Activated B cell treated with CpG ODN at 0.5 μM for 24 hours (primary cell): ENCODE measurements at regions not wholly inside any gene's neighbourhood (a gene's known extent, or its start where the extent isn't known, plus 50 kb on each side); places are given as distances from the start of the nearest gene placed in this dataset.
A peak's percentile ranks its signal among the peaks of the same experiment; 100 is the strongest.

Source experiments
- ATAC-seq: fragments of 200-7000 bp; cut with Tn5 transposase; one replicate; pipeline ENCODE4 v1.10.0; 2021; ENCODE audit warnings: low read depth, mild to moderate bottlenecking, moderate library complexity
- CTCF ChIA-PET: fragments of 350-600 bp; sonication (Branson Sonifier 250); formaldehyde crosslinking; loops from one replicate; lab custom pipeline; 2021; ENCODE audit warnings: antibody characterized with exemption; lab: Charles Lee
- POLR2A ChIA-PET: fragments of 350-600 bp; sonication (Branson Sonifier 250); formaldehyde crosslinking; loops from one replicate; lab custom pipeline; 2021; ENCODE audit warnings: antibody characterized with exemption; lab: Charles Lee
- DNase-seq: peaks from one replicate; pipeline ENCODE4 v3.0.0; 2022
- H3K27ac Mint-ChIP-seq: one replicate; pipeline ENCODE4 v1.8.0; 2020; ENCODE audit warnings: mixed read lengths
- H3K27me3 Mint-ChIP-seq: one replicate; pipeline ENCODE4 v1.8.0; 2021; ENCODE audit warnings: mixed read lengths
- H3K36me3 Mint-ChIP-seq: one replicate; pipeline ENCODE4 v1.8.0; 2021; ENCODE audit warnings: low read depth, mixed read lengths
- H3K4me1 Mint-ChIP-seq: one replicate; pipeline ENCODE4 v1.8.0; 2021; ENCODE audit warnings: mixed read lengths
- H3K4me3 Mint-ChIP-seq: one replicate; pipeline ENCODE4 v1.8.0; 2020; ENCODE audit warnings: mild to moderate bottlenecking, mixed read lengths
- H3K9me3 Mint-ChIP-seq: one replicate; pipeline ENCODE4 v1.8.0; 2020; ENCODE audit warnings: mixed read lengths
- CTCF ChIP-seq: fragments of 200-600 bp; IDR thresholded peaks from one replicate; pipeline ENCODE4 v1.8.0; 2022; ENCODE audit warnings: antibody characterized with exemption, mild to moderate bottlenecking
- intact Hi-C: fragments of 100-400 bp; cut with micrococcal nuclease; formaldehyde crosslinking; loops from one replicate; pipeline ENCODE4 v1.15.1; 2024

- no peak for ATAC-seq
- peaks cover 31% of the 10 kb centered on the region for H3K4me1 Mint-ChIP-seq
- TF ChIP-seq CTCF: no peak
- no peaks in the 10 kb centered on the region for H3K36me3 Mint-ChIP-seq
- H3K4me3 Mint-ChIP-seq: no peak overlapping the region
- POLR2A ChIA-PET: no interaction called here
- intact Hi-C loops: no loop called here
- CTCF ChIA-PET: no interaction called here
- H3K27ac Mint-ChIP-seq: no peak overlapping the region
- no peaks in the 10 kb centered on the region for H3K9me3 Mint-ChIP-seq
- H3K27me3 Mint-ChIP-seq: no peaks in the 10 kb centered on the region
- no peak for DNase-seq
Measured at GRCh38 chr2:60301726-60302125, 251.7 kb downstream of the BCL11A start.

GRCh38 chr2:60299179-60299578 is 254.3 kb downstream of the BCL11A start:
- Mint-ChIP-seq H3K4me3 (no peak overlapping the region), H3K4me1 (peaks cover 44% of the 10 kb centered on the region), H3K36me3 (no peaks in the 10 kb centered on the region), H3K27ac (no peak overlapping the region), H3K9me3 (no peaks in the 10 kb centered on the region), H3K27me3 (no peaks in the 10 kb centered on the region)
- ChIA-PET POLR2A (no interaction called here), CTCF (interaction anchor here (0.7 kb wide), 1 partner anchor 147 kb away, joined by 3 read pairs; no protein-coding TSS in a partner anchor)
- intact Hi-C loops: no loop called here
- ATAC-seq (no peak), DNase-seq (no peak)
- no peak for TF ChIP-seq CTCF

GRCh38 chr2:60298006-60298696 is 255.3 kb downstream of the BCL11A start:
- ChIA-PET CTCF (interaction anchor here (1.4 kb wide), 1 partner anchor 252 kb away, joined by 3 read pairs; no protein-coding TSS in a partner anchor), POLR2A (interaction anchor here (1.1 kb wide), 1 partner anchor 9 kb away, joined by 3 read pairs; no protein-coding TSS in a partner anchor)
- no peaks in the 10 kb centered on the region for H3K36me3 Mint-ChIP-seq
- no peaks in the 10 kb centered on the region for H3K9me3 Mint-ChIP-seq
- H3K27ac Mint-ChIP-seq: peak overlapping the region; percentile 9
- H3K4me3 Mint-ChIP-seq: no peak overlapping the region
- H3K27me3 Mint-ChIP-seq: no peaks in the 10 kb centered on the region
- no peak for TF ChIP-seq CTCF
- DNase-seq: no peak
- intact Hi-C loops: no loop called here
- no peak for ATAC-seq
- peaks cover 37% of the 10 kb centered on the region for H3K4me1 Mint-ChIP-seq

- ChIA-PET POLR2A (interaction anchor here (0.9 to 1.1 kb wide), 2 partner anchors 8 to 39 kb away, joined by 3 read pairs; no protein-coding TSS in a partner anchor), CTCF (interaction anchor here (1.4 kb wide), 1 partner anchor 253 kb away, joined by 3 read pairs; no protein-coding TSS in a partner anchor)
- intact Hi-C loops: loop anchor here (1.0 kb wide), 1 partner anchor 19 kb away; no protein-coding TSS in a partner anchor
- H3K36me3 Mint-ChIP-seq: no peaks in the 10 kb centered on the region
- ATAC-seq: no peak
- TF ChIP-seq CTCF: no peak
- peaks cover 35% of the 10 kb centered on the region for H3K4me1 Mint-ChIP-seq
- no peaks in the 10 kb centered on the region for H3K9me3 Mint-ChIP-seq
- peak overlapping the region; percentile 24 for H3K27ac Mint-ChIP-seq
- H3K27me3 Mint-ChIP-seq: no peaks in the 10 kb centered on the region
- DNase-seq: no peak
- H3K4me3 Mint-ChIP-seq: no peak overlapping the region
Measured at GRCh38 chr2:60297296-60298005, 256.0 kb downstream of the BCL11A start.
